K562 (cell line): ENCODE measurements at regions not wholly inside any gene's neighbourhood (a gene's known extent, or its start where the extent isn't known, plus 50 kb on each side); places are given as distances from the start of the nearest gene placed in this dataset.

Experiments used
- BHLHE40 ChIP-seq: IDR thresholded peaks from 2 replicates; pipeline ENCODE4 v1.6.1; 2011; ENCODE audit warnings: low read length, improper control_type of control experiment
- CTCF ChIP-seq, 3 experiments: IDR thresholded peaks in 2 of 3; conservative IDR thresholded peaks in 1 of 3; 2 replicates each; pipeline ENCODE4 v1.5.1; 2011 to 2012; ENCODE audit warnings: low read length in 3 of 3, mild to moderate bottlenecking in 3 of 3, control low read depth in 2 of 3, improper control_type of control experiment in 1 of 3, inconsistent platforms in 1 of 3, low read depth in 1 of 3, mixed read lengths in 1 of 3, moderate library complexity in 1 of 3; ENCODE audit not compliant: insufficient read depth in 2 of 3
- DMBX1 ChIP-seq: fragments of 250-450 bp; sonication (Bioruptor Pico); IDR thresholded peaks from 2 replicates; pipeline ENCODE4 v1.8.0; 2022; ENCODE audit warnings: inconsistent platforms, mild to moderate bottlenecking, moderate library complexity, borderline replicate concordance
- ELF1 ChIP-seq: fragments of 200-800 bp; sonication (Bioruptor generic); IDR thresholded peaks from 2 replicates; pipeline ENCODE4 v1.6.1; 2016; ENCODE audit warnings: missing genetic modification characterization, missing compliant biosample characterization
- RBM34 ChIP-seq: fragments of 200-400 bp; formaldehyde crosslinking; IDR thresholded peaks from 2 replicates; pipeline ENCODE4 v1.6.1; 2018; ENCODE audit warnings: low read length, borderline replicate concordance; ENCODE audit not compliant: insufficient read depth
- TF ChIP-seq, protein P1 (sequence below), 2 experiments: fragments of 450-650 bp; formaldehyde crosslinking in 1 of 2; IDR thresholded peaks; 2 replicates each; pipeline versions ENCODE4 v1.4.0 to v1.6.1; 2014 to 2020; ENCODE audit warnings: mild to moderate bottlenecking in 2 of 2, borderline replicate concordance in 1 of 2, low read depth in 1 of 2

GRCh38 chr13:31909864-31910551, 121.6 kb upstream of the FRY start (continued):
- TF ChIP-seq, protein P1, sequence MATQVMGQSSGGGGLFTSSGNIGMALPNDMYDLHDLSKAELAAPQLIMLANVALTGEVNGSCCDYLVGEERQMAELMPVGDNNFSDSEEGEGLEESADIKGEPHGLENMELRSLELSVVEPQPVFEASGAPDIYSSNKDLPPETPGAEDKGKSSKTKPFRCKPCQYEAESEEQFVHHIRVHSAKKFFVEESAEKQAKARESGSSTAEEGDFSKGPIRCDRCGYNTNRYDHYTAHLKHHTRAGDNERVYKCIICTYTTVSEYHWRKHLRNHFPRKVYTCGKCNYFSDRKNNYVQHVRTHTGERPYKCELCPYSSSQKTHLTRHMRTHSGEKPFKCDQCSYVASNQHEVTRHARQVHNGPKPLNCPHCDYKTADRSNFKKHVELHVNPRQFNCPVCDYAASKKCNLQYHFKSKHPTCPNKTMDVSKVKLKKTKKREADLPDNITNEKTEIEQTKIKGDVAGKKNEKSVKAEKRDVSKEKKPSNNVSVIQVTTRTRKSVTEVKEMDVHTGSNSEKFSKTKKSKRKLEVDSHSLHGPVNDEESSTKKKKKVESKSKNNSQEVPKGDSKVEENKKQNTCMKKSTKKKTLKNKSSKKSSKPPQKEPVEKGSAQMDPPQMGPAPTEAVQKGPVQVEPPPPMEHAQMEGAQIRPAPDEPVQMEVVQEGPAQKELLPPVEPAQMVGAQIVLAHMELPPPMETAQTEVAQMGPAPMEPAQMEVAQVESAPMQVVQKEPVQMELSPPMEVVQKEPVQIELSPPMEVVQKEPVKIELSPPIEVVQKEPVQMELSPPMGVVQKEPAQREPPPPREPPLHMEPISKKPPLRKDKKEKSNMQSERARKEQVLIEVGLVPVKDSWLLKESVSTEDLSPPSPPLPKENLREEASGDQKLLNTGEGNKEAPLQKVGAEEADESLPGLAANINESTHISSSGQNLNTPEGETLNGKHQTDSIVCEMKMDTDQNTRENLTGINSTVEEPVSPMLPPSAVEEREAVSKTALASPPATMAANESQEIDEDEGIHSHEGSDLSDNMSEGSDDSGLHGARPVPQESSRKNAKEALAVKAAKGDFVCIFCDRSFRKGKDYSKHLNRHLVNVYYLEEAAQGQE (IDR thresholded peaks at IDR 0.05; ENCODE audit: borderline replicate concordance) = peak; percentile 53; the same call in 1 of the 2 replicates
- TF ChIP-seq, protein P1 (CRISPR knock-in tag; IDR thresholded peaks at IDR 0.05; ENCODE audit: low read depth) = no peak
- TF ChIP-seq DMBX1 (no peak), BHLHE40 (no peak), CTCF (IDR thresholded peaks at IDR 0.05 in 2 of 3, conservative IDR thresholded peaks at IDR 0.05 in 1 of 3; ENCODE audit: insufficient read depth in 2 of 3, low read depth in 1 of 3, low read length in 3 of 3) (peak; percentile 50 to 77 (median 57)), RBM34 (no peak), ELF1 (no peak)
